H1 (cell line): ENCODE measurements at regions not wholly inside any gene's neighbourhood (a gene's known extent, or its start where the extent isn't known, plus 50 kb on each side); places are given as distances from the start of the nearest gene placed in this dataset.

ENCODE experiments used
- BACH1 ChIP-seq: IDR thresholded peaks from 2 replicates; pipeline ENCODE4 v1.6.1; 2012; ENCODE audit warnings: low read length, improper control_type of control experiment
- EP300 ChIP-seq, 2 experiments: IDR thresholded peaks; 1 replicate in 1 of 2; 2 replicates in 1 of 2; pipeline ENCODE4 v1.6.1; 2011 to 2012; ENCODE audit warnings: low read depth in 2 of 2, low read length in 2 of 2, mild to moderate bottlenecking in 2 of 2, borderline replicate concordance in 1 of 2, inconsistent platforms in 1 of 2, moderate library complexity in 1 of 2
- GABPA ChIP-seq: IDR thresholded peaks from 2 replicates; pipeline ENCODE4 v1.6.1; 2011; ENCODE audit warnings: mild to moderate bottlenecking, low read length, moderate library complexity, borderline replicate concordance; ENCODE audit not compliant: insufficient read depth
- HDAC2 ChIP-seq, 2 experiments: fragments of 300-600 bp in 1 of 2; sonication (generic) in 1 of 2; IDR thresholded peaks; 2 replicates each; pipeline ENCODE4 v1.6.1; 2011 to 2012; ENCODE audit warnings: low read depth in 2 of 2, low read length in 2 of 2, mild to moderate bottlenecking in 2 of 2, moderate library complexity in 2 of 2, borderline replicate concordance in 1 of 2, inconsistent platforms in 1 of 2
- KDM1A ChIP-seq: fragments of 200-600, 300-600 bp; sonication (generic); IDR thresholded peaks from 2 replicates; pipeline ENCODE4 v1.7.1; 2016; ENCODE audit warnings: mild to moderate bottlenecking, low read length, borderline replicate concordance
- MAFK ChIP-seq: IDR thresholded peaks from 2 replicates; pipeline ENCODE4 v1.6.1; 2012; ENCODE audit warnings: low read depth, mild to moderate bottlenecking, improper control_type of control experiment, low read length
- SIRT6 ChIP-seq: IDR thresholded peaks from one replicate; pipeline ENCODE4 v1.7.1; 2012; ENCODE audit warnings: low read length, inconsistent platforms
- SIX5 ChIP-seq: IDR thresholded peaks from 2 replicates; pipeline ENCODE4 v1.6.1; 2011; ENCODE audit warnings: mild to moderate bottlenecking, low read depth, low read length
- SP1 ChIP-seq: IDR thresholded peaks from 2 replicates; pipeline ENCODE4 v1.6.1; 2011; ENCODE audit warnings: low read depth, low read length
- SP2 ChIP-seq: IDR thresholded peaks from 2 replicates; pipeline ENCODE4 v1.6.1; 2012; ENCODE audit warnings: mild to moderate bottlenecking, low read length, inconsistent platforms
- ZNF274 ChIP-seq: IDR thresholded peaks from 2 replicates; pipeline ENCODE4 v1.7.0; 2012; ENCODE audit warnings: low read length, borderline replicate concordance; ENCODE audit errors: extremely low read depth
- TF ChIP-seq, protein P1 (sequence below): fragments of 300-600 bp; sonication (generic); IDR thresholded peaks from 2 replicates; pipeline ENCODE4 v1.7.1; 2012; ENCODE audit warnings: low read length, moderate library complexity, mild to moderate bottlenecking, inconsistent platforms; ENCODE audit not compliant: insufficient replicate concordance

DNA sequence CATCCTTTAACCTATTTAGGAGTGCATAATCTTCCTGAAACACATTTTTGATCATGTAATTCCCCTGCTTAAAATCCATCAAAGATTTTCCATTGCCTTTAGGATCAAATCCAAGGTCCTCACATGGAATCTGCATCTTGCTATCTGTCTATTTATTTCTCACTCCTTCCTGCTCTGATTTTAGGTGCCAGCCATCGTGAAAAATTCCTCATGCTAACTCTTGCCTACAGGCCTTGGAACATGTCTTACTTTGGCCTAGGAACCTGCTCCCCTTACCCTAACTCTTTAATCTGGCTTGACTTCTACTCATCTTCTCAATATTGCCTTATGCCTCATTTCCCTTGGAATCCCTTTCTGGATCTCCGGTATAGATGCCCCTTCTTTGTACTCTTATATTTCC lies 1074.3 kb downstream of the TTLL7 start (continued):
- TF ChIP-seq, protein P1, sequence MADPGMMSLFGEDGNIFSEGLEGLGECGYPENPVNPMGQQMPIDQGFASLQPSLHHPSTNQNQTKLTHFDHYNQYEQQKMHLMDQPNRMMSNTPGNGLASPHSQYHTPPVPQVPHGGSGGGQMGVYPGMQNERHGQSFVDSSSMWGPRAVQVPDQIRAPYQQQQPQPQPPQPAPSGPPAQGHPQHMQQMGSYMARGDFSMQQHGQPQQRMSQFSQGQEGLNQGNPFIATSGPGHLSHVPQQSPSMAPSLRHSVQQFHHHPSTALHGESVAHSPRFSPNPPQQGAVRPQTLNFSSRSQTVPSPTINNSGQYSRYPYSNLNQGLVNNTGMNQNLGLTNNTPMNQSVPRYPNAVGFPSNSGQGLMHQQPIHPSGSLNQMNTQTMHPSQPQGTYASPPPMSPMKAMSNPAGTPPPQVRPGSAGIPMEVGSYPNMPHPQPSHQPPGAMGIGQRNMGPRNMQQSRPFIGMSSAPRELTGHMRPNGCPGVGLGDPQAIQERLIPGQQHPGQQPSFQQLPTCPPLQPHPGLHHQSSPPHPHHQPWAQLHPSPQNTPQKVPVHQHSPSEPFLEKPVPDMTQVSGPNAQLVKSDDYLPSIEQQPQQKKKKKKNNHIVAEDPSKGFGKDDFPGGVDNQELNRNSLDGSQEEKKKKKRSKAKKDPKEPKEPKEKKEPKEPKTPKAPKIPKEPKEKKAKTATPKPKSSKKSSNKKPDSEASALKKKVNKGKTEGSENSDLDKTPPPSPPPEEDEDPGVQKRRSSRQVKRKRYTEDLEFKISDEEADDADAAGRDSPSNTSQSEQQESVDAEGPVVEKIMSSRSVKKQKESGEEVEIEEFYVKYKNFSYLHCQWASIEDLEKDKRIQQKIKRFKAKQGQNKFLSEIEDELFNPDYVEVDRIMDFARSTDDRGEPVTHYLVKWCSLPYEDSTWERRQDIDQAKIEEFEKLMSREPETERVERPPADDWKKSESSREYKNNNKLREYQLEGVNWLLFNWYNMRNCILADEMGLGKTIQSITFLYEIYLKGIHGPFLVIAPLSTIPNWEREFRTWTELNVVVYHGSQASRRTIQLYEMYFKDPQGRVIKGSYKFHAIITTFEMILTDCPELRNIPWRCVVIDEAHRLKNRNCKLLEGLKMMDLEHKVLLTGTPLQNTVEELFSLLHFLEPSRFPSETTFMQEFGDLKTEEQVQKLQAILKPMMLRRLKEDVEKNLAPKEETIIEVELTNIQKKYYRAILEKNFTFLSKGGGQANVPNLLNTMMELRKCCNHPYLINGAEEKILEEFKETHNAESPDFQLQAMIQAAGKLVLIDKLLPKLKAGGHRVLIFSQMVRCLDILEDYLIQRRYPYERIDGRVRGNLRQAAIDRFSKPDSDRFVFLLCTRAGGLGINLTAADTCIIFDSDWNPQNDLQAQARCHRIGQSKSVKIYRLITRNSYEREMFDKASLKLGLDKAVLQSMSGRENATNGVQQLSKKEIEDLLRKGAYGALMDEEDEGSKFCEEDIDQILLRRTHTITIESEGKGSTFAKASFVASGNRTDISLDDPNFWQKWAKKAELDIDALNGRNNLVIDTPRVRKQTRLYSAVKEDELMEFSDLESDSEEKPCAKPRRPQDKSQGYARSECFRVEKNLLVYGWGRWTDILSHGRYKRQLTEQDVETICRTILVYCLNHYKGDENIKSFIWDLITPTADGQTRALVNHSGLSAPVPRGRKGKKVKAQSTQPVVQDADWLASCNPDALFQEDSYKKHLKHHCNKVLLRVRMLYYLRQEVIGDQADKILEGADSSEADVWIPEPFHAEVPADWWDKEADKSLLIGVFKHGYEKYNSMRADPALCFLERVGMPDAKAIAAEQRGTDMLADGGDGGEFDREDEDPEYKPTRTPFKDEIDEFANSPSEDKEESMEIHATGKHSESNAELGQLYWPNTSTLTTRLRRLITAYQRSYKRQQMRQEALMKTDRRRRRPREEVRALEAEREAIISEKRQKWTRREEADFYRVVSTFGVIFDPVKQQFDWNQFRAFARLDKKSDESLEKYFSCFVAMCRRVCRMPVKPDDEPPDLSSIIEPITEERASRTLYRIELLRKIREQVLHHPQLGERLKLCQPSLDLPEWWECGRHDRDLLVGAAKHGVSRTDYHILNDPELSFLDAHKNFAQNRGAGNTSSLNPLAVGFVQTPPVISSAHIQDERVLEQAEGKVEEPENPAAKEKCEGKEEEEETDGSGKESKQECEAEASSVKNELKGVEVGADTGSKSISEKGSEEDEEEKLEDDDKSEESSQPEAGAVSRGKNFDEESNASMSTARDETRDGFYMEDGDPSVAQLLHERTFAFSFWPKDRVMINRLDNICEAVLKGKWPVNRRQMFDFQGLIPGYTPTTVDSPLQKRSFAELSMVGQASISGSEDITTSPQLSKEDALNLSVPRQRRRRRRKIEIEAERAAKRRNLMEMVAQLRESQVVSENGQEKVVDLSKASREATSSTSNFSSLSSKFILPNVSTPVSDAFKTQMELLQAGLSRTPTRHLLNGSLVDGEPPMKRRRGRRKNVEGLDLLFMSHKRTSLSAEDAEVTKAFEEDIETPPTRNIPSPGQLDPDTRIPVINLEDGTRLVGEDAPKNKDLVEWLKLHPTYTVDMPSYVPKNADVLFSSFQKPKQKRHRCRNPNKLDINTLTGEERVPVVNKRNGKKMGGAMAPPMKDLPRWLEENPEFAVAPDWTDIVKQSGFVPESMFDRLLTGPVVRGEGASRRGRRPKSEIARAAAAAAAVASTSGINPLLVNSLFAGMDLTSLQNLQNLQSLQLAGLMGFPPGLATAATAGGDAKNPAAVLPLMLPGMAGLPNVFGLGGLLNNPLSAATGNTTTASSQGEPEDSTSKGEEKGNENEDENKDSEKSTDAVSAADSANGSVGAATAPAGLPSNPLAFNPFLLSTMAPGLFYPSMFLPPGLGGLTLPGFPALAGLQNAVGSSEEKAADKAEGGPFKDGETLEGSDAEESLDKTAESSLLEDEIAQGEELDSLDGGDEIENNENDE = no peak
- no peak for TF ChIP-seq KDM1A
- TF ChIP-seq BACH1 = no peak
- TF ChIP-seq SP2 = no peak
- TF ChIP-seq GABPA = no peak
- TF ChIP-seq ZNF274 = no peak
- no peak for TF ChIP-seq EP300 (IDR thresholded peaks at IDR 0.05; ENCODE audit: borderline replicate concordance in 1 of 2, low read depth in 2 of 2, low read length in 2 of 2)
- no peak for TF ChIP-seq SIX5
- TF ChIP-seq MAFK = no peak
- TF ChIP-seq HDAC2 (IDR thresholded peaks at IDR 0.05; ENCODE audit: borderline replicate concordance in 1 of 2, low read depth in 2 of 2, low read length in 2 of 2) = no peak
- no peak for TF ChIP-seq SP1
- TF ChIP-seq SIRT6 = no peak
